ENCODE measurements at regions not wholly inside any gene's neighbourhood (a gene's known extent, or its start where the extent isn't known, plus 50 kb on each side); places are given as distances from the start of the nearest gene placed in this dataset.

GRCh38 chr7:95684037-95684436 lies 87.7 kb upstream of the PDK4 start:
- TF ChIP-seq CSDC2 (CRISPR knock-in tag; IDR thresholded peaks at IDR 0.05) (no peak), PATZ1 (CRISPR knock-in tag; IDR thresholded peaks at IDR 0.05; ENCODE audit: borderline replicate concordance) (no peak), ZNF8 (CRISPR knock-in tag; IDR thresholded peaks at IDR 0.05) (no peak), TOX (CRISPR knock-in tag; IDR thresholded peaks at IDR 0.05; ENCODE audit: borderline replicate concordance) (no peak), RARB (CRISPR knock-in tag; IDR thresholded peaks at IDR 0.05) (no peak), ZFP30 (CRISPR knock-in tag; IDR thresholded peaks at IDR 0.05) (no peak), ZFP3 (CRISPR knock-in tag; IDR thresholded peaks at IDR 0.05) (no peak), TSHZ2 (CRISPR knock-in tag; IDR thresholded peaks at IDR 0.05) (no peak)
- ATAC-seq: peak; percentile 47; the same call in 2 of the 3 replicates

- no peak for ATAC-seq
- TF ChIP-seq OSR1 (CRISPR knock-in tag; IDR thresholded peaks at IDR 0.05): no peak
- TF ChIP-seq ZNF70 (CRISPR knock-in tag; IDR thresholded peaks at IDR 0.05): no peak
- no peak for TF ChIP-seq ZNF8 (CRISPR knock-in tag; IDR thresholded peaks at IDR 0.05)
- no peak for TF ChIP-seq CSRNP3 (CRISPR knock-in tag; IDR thresholded peaks at IDR 0.05)
- no peak for TF ChIP-seq PPARA (CRISPR knock-in tag; IDR thresholded peaks at IDR 0.05; ENCODE audit: borderline replicate concordance)
- no peak for TF ChIP-seq ZFP30 (CRISPR knock-in tag; IDR thresholded peaks at IDR 0.05)
- no peak for TF ChIP-seq TCF4 (CRISPR knock-in tag; IDR thresholded peaks at IDR 0.05; ENCODE audit: borderline replicate concordance)
- no peak for TF ChIP-seq ZFP3 (CRISPR knock-in tag; IDR thresholded peaks at IDR 0.05)
- TF ChIP-seq ARNTL (CRISPR knock-in tag; IDR thresholded peaks at IDR 0.05; ENCODE audit: borderline replicate concordance, low read depth): no peak
- no peak for TF ChIP-seq TOX (CRISPR knock-in tag; IDR thresholded peaks at IDR 0.05; ENCODE audit: borderline replicate concordance)
- TF ChIP-seq CSDC2 (CRISPR knock-in tag; IDR thresholded peaks at IDR 0.05): no peak
- no peak for TF ChIP-seq BACH2 (CRISPR knock-in tag; IDR thresholded peaks at IDR 0.05; ENCODE audit: borderline replicate concordance)
- no peak for TF ChIP-seq TSHZ2 (CRISPR knock-in tag; IDR thresholded peaks at IDR 0.05)
- TF ChIP-seq ESRRG (CRISPR knock-in tag; IDR thresholded peaks at IDR 0.05): no peak
- no peak for TF ChIP-seq RARB (CRISPR knock-in tag; IDR thresholded peaks at IDR 0.05)
These were observed 86.6 kb upstream of the PDK4 start for GRCh38 chr7:95682913-95683312.

GRCh38 chr7:95676691-95677090 lies 80.4 kb upstream of the PDK4 start:
- no peak for ATAC-seq
- TF ChIP-seq ZNF8 (CRISPR knock-in tag; IDR thresholded peaks at IDR 0.05): no peak
- no peak for TF ChIP-seq BACH2 (CRISPR knock-in tag; IDR thresholded peaks at IDR 0.05; ENCODE audit: borderline replicate concordance)
- no peak for TF ChIP-seq OSR1 (CRISPR knock-in tag; IDR thresholded peaks at IDR 0.05)
- TF ChIP-seq ZNF70 (CRISPR knock-in tag; IDR thresholded peaks at IDR 0.05): no peak
- no peak for TF ChIP-seq CREB5 (CRISPR knock-in tag; IDR thresholded peaks at IDR 0.05; ENCODE audit: low read depth)
- TF ChIP-seq ZNF565 (CRISPR knock-in tag; conservative IDR thresholded peaks at IDR 0.05; ENCODE audit: low read depth): no peak
- no peak for TF ChIP-seq GLIS3 (CRISPR knock-in tag; IDR thresholded peaks at IDR 0.05)
- TF ChIP-seq TSHZ2 (CRISPR knock-in tag; IDR thresholded peaks at IDR 0.05): no peak
- TF ChIP-seq TCF4 (CRISPR knock-in tag; IDR thresholded peaks at IDR 0.05; ENCODE audit: borderline replicate concordance): no peak
- no peak for TF ChIP-seq PATZ1 (CRISPR knock-in tag; IDR thresholded peaks at IDR 0.05; ENCODE audit: borderline replicate concordance)
- TF ChIP-seq CSDC2 (CRISPR knock-in tag; IDR thresholded peaks at IDR 0.05): no peak
